Neural cell (in vitro differentiated cells): ENCODE measurements at regions not wholly inside any gene's neighbourhood (a gene's known extent, or its start where the extent isn't known, plus 50 kb on each side); places are given as distances from the start of the nearest gene placed in this dataset.
"Not testable (repeated sequence)": the region's sequence is repeated elsewhere in the genome, so short reads cannot be mapped to it uniquely, and the experiment has no call there.

Experiments used
- H2AFZ ChIP-seq: fragments of 200-600, 300-800 bp; sonication (generic), shearing (Covaris generic); 2 replicates; pipeline ENCODE4 v1.6.0; 2014; ENCODE audit warnings: low read depth, mild to moderate bottlenecking, antibody characterized with exemption, low read length, moderate library complexity
- H3F3A ChIP-seq: fragments of 200-600 bp; shearing (Covaris generic); 2 replicates; pipeline ENCODE4 v1.6.1; 2016; ENCODE audit warnings: mild to moderate bottlenecking, moderate library complexity, mixed read lengths, antibody characterized with exemption, low read length; ENCODE audit not compliant: insufficient read depth, poor library complexity, severe bottlenecking
- H3K27ac ChIP-seq: fragments of 200-600, 300-800 bp; sonication (generic), shearing (Covaris generic); 2 replicates; pipeline ENCODE4 v1.5.1; 2014; ENCODE audit warnings: mild to moderate bottlenecking, low read length, moderate library complexity
- H3K27me3 ChIP-seq: fragments of 300-800, 200-600 bp; sonication (generic), shearing (Covaris generic); 2 replicates; pipeline ENCODE4 v1.6.0; 2014; ENCODE audit warnings: mild to moderate bottlenecking, low read depth, low read length, moderate library complexity; ENCODE audit not compliant: insufficient read depth
- H3K36me3 ChIP-seq: fragments of 300-800, 200-600 bp; sonication (generic), shearing (Covaris generic); 2 replicates; pipeline ENCODE4 v1.5.1; 2014; ENCODE audit warnings: mild to moderate bottlenecking, antibody characterized with exemption, low read length, moderate library complexity; ENCODE audit not compliant: insufficient read depth
- H3K4me2 ChIP-seq: fragments of 300-800, 200-600 bp; sonication (generic), shearing (Covaris generic); 2 replicates; pipeline ENCODE4 v1.6.0; 2014; ENCODE audit warnings: mild to moderate bottlenecking, low read length
- H3K4me3 ChIP-seq: fragments of 300-800, 200-600 bp; sonication (generic), shearing (Covaris generic); 2 replicates; pipeline ENCODE4 v1.5.1; 2014; ENCODE audit warnings: mild to moderate bottlenecking, low read length, moderate library complexity
- H3K79me2 ChIP-seq: fragments of 200-600 bp; shearing (Covaris generic); replicated peaks from 2 replicates; pipeline ENCODE4 v1.6.0; 2014; ENCODE audit warnings: mild to moderate bottlenecking, low read length, moderate library complexity; ENCODE audit not compliant: insufficient read depth
- H3K9ac ChIP-seq: fragments of 300-800, 200-600 bp; sonication (generic), shearing (Covaris generic); 2 replicates; pipeline ENCODE4 v1.6.1; 2016; ENCODE audit warnings: mild to moderate bottlenecking, low read length, mixed read lengths
- H3K9me2 ChIP-seq: fragments of 200-600 bp; shearing (Covaris generic); 2 replicates; pipeline ENCODE4 v1.6.1; 2016; ENCODE audit warnings: mild to moderate bottlenecking, low read length, mixed read lengths; ENCODE audit not compliant: insufficient read depth
- H3K9me3 ChIP-seq: fragments of 200-600, 300-800 bp; sonication (generic), shearing (Covaris generic); 2 replicates; pipeline ENCODE4 v1.6.1; 2016; ENCODE audit warnings: mild to moderate bottlenecking, mixed run types, low read length, moderate library complexity, mixed read lengths
- H4K20me1 ChIP-seq: fragments of 200-600 bp; shearing (Covaris generic); 2 replicates; pipeline ENCODE4 v1.6.1; 2016; ENCODE audit warnings: mild to moderate bottlenecking, mixed run types; ENCODE audit not compliant: insufficient read depth

DNA sequence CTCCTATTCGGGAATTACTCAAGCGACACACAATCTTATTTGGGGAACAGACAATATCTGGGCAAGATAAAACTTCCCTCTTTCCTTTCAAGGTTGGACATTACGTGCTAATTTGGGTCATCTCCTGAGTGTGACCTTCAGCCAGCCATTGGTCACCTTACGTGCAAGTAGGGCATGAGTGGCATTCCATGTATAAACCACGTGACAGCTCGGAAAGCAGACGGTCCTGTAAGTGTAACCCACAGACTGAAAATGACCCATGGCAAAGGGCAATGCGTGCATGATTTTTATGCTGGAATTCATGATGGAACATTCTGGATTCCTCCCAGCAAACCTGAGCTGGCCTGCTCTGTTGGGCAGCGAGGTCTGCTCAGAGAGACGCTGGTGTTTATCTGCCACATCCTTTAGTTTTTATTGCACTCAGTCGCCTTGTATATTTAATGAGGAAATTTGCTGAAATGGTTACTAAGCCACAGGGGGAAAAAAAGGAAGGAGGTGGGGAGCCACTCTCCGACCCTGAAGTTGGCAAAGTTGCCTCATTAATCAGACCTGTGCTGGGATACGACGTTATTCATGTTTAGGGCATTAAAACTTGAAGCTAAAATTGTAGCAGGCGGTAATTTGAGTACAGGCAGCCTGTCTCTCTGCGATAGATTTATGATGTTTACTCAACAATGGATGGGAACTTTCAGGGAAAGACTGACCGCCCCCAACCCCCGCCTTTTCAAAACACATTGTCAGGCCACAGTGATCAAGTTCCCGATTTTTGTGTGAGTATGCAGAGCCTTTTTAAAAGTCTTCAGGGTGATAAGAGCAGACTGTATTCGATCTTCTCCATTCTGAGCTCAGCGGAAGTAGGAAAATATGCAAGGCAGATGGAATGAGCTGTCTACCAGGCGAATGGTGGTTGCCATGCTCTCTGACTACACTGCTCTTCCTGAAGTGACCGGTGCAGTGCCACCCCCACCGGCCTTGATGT lies 295.3 kb downstream of the BCL2L11 start:
- not testable (repeated sequence) for H3K27me3 ChIP-seq, H3K36me3 ChIP-seq, H3K9me3 ChIP-seq, H3K27ac ChIP-seq, H3K4me3 ChIP-seq, H3F3A ChIP-seq, H3K79me2 ChIP-seq, H2AFZ ChIP-seq, H3K9ac ChIP-seq, H3K4me2 ChIP-seq, H4K20me1 ChIP-seq, H3K9me2 ChIP-seq

DNA sequence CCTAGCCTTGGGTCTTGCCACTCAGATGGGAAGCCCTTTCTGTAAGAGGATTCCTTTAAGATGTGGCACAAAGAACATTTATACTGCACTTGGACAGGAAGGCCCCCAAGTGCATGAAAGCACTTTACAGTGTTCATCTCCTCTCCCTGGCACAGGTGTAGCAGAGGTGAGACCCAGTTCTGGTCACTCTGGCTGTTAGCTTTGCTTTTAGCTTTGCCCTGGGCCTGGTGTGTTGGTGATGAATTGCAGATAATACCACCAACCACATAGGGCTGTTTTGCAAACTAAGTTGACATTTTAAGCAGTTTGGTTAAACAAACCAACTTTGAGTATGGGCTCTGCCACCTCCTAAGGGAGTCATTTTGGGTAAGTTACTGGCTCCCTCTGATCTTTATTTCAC lies 296.3 kb downstream of the BCL2L11 start:
- not testable (repeated sequence) for H3K9me2 ChIP-seq, H2AFZ ChIP-seq, H3K36me3 ChIP-seq, H3K27me3 ChIP-seq, H3K79me2 ChIP-seq, H3K4me3 ChIP-seq, H3K9ac ChIP-seq, H4K20me1 ChIP-seq, H3K9me3 ChIP-seq, H3F3A ChIP-seq, H3K4me2 ChIP-seq, H3K27ac ChIP-seq

DNA sequence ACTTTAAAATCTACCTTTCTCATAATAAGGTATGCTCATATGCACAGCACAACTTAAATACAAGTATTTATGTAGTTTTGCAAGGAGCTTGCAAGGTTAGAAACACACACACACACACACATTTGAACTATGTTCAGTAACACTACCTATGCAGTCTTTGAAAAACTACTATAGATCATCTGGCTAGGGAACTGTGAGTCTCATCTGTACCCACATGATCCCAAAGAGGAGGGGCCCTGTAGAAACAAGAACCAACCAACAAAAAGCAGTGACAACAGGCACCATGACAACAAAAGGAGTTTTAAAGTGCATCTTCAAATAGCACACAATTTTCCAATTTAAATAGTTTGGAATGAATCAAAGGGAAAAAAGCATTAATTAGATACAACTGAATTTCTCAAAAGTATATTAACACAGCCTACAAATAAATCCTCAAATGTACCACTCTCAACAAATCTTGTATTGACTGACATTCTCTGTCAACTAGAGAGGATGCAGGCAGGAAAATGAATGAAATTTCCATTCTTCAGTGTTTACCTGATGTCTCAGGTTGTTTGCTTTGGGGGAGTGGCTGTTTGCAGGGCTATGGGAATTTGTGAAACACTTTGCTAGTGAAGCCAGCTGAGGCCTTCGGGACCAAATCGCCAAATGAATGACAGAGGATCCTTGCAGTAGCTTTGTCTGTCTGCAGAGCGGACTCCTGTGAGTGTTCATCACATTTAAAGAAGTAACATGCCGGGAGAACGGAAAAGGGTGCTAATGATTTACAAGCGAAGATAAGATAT lies 297.6 kb downstream of the BCL2L11 start:
- not testable (repeated sequence) for H3K4me2 ChIP-seq

DNA sequence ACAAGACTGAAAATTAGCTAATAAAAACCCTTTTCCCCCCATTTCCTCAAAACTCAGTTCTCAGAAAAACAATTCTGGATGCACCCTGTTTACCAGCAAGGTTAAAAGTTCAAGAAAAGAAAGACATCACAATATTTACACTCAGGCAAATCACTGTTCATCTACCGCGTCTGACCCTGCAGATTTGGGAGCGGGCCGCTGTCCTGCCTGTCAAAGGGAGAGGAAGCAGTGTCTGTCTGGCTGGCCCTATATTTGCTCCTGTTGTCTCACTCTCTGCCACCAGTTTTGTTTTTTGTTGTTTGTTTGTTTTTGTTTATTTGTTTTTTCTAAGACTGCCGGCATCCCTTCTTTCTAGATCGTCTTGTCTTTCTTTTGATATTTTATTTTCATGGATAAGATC lies 299.4 kb downstream of the BCL2L11 start:
- not testable (repeated sequence) for H3K9me3 ChIP-seq, H3K27ac ChIP-seq, H3F3A ChIP-seq, H3K9ac ChIP-seq, H3K79me2 ChIP-seq, H3K4me3 ChIP-seq, H2AFZ ChIP-seq, H3K9me2 ChIP-seq, H3K36me3 ChIP-seq, H3K4me2 ChIP-seq, H3K27me3 ChIP-seq, H4K20me1 ChIP-seq

More for the DNA sequence above, 297.6 kb downstream of the BCL2L11 start:
- H4K20me1 ChIP-seq, H3K4me3 ChIP-seq, H2AFZ ChIP-seq, H3K79me2 ChIP-seq, H3K27ac ChIP-seq, H3F3A ChIP-seq, H3K9me2 ChIP-seq, H3K36me3 ChIP-seq, H3K9ac ChIP-seq, H3K27me3 ChIP-seq, H3K9me3 ChIP-seq: not testable (repeated sequence)

DNA sequence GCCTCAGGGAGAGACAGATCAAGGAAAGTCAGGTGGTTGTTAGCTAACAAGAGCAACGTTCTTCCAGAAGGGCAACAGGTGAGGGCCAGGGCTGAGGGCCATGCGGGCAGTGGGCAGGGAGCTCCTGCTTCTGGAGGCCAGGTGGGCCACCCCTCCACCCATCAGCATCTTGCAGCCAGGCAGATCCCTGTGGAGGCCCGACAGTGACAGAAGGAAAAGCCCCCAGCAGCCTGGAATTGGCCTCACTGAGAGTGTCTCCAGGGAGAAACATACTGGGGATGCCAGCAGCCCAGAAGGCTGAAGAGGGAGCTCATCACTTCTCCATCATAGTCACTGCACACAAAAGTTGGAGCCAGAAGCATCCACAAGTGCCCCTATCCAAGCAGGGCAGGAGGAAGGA lies 300.1 kb downstream of the BCL2L11 start:
- not testable (repeated sequence) for H3K9me3 ChIP-seq, H4K20me1 ChIP-seq

DNA sequence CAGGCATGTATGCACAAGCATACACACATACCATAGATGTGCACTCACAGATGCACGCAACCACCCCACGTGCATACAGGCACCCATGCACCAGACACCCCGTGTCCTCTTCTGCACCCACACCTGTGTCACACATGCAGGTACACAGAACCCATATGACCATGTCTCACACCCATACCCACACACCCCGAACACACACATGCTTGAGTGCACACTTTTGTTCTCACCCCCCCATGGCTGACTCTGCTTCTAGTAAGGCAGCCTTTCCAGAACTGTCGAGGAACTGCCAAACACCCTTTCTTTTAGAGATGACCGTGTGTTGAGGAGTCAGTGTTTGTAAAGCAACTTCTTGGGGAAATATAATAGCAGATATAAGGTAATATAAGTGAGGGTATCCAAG lies 301.2 kb downstream of the BCL2L11 start:
- H3K27me3 ChIP-seq, H3K27ac ChIP-seq, H3K9me3 ChIP-seq, H3K79me2 ChIP-seq, H4K20me1 ChIP-seq, H3K4me3 ChIP-seq, H2AFZ ChIP-seq, H3K36me3 ChIP-seq, H3K4me2 ChIP-seq, H3K9ac ChIP-seq, H3K9me2 ChIP-seq, H3F3A ChIP-seq: not testable (repeated sequence)

More for the DNA sequence above, 300.1 kb downstream of the BCL2L11 start:
- H3K4me2 ChIP-seq, H3F3A ChIP-seq, H3K27me3 ChIP-seq, H3K9me2 ChIP-seq, H3K9ac ChIP-seq, H2AFZ ChIP-seq, H3K79me2 ChIP-seq, H3K27ac ChIP-seq, H3K4me3 ChIP-seq, H3K36me3 ChIP-seq: not testable (repeated sequence)

DNA sequence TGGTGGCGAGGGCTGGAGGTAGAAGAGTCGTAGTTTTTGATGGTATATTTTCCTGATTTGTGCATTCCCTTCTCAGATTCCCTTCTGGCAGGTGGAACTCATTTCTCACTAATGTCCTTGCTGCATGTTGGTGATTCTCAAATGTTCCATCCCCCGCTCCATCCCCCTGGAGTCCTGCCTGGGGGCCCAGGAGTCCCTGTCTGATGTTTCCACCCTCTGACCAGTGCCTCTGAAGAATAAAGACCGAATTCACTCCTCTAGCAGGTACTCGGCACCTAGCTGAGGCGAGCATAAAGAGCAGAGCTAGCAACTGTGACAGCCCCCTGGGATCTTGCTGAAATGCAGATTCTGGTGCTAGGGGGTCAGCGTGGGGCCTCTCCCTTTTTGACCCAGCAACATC lies 301.8 kb downstream of the BCL2L11 start:
- not testable (repeated sequence) for H3K9me3 ChIP-seq, H3K27ac ChIP-seq, H3K79me2 ChIP-seq, H3F3A ChIP-seq, H3K9me2 ChIP-seq, H2AFZ ChIP-seq, H3K27me3 ChIP-seq, H3K36me3 ChIP-seq, H3K4me2 ChIP-seq, H3K9ac ChIP-seq, H4K20me1 ChIP-seq, H3K4me3 ChIP-seq

DNA sequence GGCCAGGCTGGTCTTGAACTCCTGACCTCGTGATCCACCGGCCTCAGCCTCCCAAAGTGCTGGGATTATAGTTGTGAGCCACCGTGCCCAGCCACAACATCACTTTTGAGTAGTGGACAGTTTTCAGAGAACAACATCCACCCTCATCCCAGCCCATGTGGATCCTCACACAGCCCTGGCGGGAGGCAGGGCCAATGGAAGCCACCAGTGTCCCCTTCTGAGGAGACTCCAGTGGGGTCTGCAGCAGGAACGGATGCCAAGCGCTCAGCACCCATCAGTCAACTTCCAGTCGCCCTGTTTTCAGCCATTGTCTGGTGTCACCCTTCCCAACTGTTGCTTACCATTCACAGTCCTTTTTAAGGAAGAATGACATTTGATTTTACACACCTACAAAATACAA lies 302.5 kb downstream of the BCL2L11 start:
- H3K4me2 ChIP-seq: not testable (repeated sequence)

More for the DNA sequence above, 302.5 kb downstream of the BCL2L11 start:
- not testable (repeated sequence) for H3F3A ChIP-seq, H3K36me3 ChIP-seq, H3K9ac ChIP-seq, H3K4me3 ChIP-seq, H3K9me2 ChIP-seq, H4K20me1 ChIP-seq, H3K9me3 ChIP-seq, H3K27ac ChIP-seq, H3K27me3 ChIP-seq, H3K79me2 ChIP-seq, H2AFZ ChIP-seq
